Femur (tissue), 1 donor: ENCODE measurements at regions not wholly inside any gene's neighbourhood (a gene's known extent, or its start where the extent isn't known, plus 50 kb on each side); places are given as distances from the start of the nearest gene placed in this dataset.
A peak's percentile ranks its signal among the peaks of the same experiment; 100 is the strongest.
"Not testable (repeated sequence)": the region's sequence is repeated elsewhere in the genome, so short reads cannot be mapped to it uniquely, and the experiment has no call there.

Experiments used
- DNase-seq: peaks from one replicate; pipeline ENCODE4 v3.0.0-alpha.2; 2017

DNA sequence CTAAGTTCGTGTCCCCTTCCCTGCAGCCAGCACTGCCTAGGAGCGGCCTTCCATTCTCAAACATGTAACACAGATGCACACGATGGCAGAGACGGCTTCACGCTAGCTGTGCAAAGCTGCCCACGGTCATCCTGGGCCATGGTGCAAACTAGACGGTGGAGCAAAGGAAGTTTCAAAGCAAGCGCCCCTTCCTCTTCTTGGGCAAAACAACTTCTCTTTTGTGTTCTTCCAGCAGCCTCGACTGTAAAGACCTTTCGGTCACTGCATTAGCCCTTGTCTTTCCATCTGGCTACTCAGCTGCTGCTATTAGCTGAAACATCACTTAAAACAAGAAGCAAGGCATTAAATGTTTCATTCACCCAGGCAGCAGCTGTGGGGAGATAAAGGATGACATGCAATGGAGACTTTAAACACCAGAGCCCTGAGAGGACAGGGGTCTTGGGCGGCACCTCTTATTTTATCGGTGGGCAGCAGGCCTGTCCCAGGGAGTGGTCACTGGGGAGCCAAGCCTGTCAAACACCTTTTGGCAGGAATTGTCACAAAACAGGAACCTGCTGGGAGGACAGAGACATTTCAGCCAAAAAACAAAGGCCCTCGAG lies 214.8 kb downstream of the KLF6 start:
- DNase-seq, result no peak

DNA sequence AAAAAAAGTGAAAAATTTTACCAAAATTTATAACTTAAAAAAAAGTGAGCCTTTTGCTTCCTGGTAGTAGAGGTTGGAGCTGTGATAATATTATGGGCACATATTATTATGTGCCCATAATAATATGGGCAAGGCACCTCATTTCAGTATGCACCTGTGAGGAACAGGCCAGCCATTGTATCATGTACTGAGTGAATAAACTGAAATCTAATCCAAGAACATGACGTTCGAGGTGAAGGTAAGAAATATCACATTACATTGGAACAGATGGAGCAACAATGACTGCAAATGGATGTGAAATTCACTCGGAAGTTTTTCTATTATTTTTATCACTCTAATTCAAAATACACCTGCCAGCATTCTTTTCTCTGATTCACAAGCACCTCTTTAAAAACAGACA lies 216.0 kb downstream of the KLF6 start:
- DNase-seq, result no peak

GRCh38 chr10:3568392-3568791 lies 216.6 kb downstream of the KLF6 start:
- no peak for DNase-seq

DNA sequence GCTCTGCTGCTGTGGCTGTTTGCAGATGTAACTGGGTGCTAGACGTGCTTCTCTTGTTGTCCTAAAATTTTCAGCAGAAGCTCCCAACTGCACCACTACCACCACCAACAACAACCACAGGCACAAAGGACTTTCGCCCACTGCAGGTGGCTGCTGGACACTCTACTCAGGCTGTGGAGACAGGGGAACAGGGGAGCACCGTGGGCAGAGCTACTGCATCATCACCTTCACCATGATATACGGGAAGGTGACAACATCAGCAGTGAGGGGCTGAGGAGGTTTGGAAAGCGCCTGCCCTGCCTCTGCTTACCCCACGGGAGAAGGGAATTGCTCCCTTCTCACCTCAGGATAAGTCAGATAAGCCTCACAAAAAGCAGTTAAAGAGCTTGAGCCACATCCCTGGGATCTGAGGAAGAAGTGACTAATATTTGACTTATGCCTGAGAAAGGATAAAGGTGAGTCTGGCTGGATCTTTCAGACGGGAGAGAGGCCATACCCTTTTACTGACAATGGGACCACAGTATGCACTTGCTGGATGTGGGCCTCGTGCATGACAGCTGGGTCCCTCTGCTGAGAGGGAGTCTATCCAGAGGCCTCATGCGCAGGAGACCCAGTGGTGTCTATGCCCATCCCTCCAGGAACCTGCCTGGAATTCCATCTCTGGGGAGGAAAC lies 217.6 kb downstream of the KLF6 start:
- DNase-seq, result no peak

GRCh38 chr10:3566627-3567026 lies 218.4 kb downstream of the KLF6 start:
- DNase-seq, result no peak

DNA sequence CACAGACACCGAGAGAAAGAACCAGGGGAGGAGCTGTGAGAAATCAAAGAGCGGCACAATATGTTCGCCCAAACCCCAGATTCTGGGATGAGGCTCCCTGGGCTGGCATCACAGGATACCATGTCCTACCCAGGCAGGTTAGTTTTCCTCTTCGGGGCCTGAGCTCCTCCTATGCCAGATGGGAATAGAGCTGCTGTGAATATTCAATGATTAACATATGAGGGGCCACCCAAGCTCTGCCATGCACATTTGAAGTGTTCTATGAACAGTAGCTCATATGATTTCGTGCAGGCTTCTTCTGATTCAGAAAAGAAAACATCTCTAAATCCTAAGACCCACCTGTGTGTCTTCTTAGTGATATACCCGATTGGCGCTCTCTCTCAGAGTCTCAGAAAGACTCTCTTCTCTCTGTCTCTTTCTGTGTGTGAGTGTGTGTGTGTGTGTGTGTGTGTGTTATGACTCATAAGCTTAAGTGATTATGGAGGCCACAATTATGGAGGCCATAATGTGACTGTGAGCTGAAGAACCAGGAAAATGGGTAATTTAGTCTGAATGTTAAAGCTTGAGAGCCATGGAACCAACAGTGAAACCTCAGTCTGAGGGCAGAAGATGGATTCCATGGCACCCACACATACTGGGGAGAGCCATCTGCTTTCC lies 220.5 kb downstream of the KLF6 start:
- no peak for DNase-seq

- DNase-seq, result no peak
These were observed 221.7 kb downstream of the KLF6 start for GRCh38 chr10:3563298-3563697.

- DNase-seq, result not testable (repeated sequence)
These were observed 224.4 kb downstream of the KLF6 start for GRCh38 chr10:3560628-3561027.

DNA sequence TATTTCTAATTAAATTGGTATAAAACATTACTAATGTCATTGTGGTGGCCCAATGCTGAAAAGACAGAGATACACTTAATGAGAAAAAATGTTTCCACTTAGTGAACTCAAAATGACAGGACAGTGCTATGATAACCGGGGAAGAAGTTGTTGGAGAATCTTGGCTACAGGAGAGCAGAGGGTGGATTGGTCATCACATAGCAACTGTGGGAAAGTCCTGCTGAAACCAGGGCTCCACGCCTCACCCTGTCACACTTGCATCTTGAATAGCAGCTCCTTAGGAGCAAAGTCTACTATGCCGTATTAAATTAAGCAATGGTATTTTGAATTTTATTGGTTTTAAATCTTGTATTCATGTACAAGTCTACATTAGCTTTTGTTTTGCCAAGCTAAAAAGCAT lies 225.5 kb downstream of the KLF6 start:
- no peak for DNase-seq

GRCh38 chr10:3559011-3559410 lies 226.0 kb downstream of the KLF6 start:
- DNase-seq, result no peak

GRCh38 chr10:3556191-3557017 lies 228.6 kb downstream of the KLF6 start:
- not testable (repeated sequence) for DNase-seq

GRCh38 chr10:3554121-3554522 lies 230.9 kb downstream of the KLF6 start:
- no peak for DNase-seq

DNA sequence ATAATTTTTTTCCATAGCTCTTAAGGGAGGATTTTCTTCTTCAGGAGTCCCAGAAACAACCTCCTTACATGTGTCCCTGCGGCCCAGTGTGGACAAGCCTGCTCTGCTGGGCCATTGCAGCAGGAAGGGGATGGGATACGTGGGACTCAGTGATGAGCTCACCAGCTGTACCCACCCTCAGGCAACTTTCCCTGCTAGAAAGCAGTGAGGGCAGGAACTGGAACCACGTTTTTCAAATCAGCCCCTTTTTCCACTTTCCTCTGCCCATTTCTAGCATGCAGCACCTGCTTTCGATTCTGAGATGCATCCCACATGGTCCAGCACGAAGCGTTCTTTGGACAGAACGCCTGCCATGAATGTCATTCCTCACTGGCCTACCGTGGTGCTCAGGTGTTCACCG lies 232.7 kb downstream of the KLF6 start:
- no peak for DNase-seq

DNA sequence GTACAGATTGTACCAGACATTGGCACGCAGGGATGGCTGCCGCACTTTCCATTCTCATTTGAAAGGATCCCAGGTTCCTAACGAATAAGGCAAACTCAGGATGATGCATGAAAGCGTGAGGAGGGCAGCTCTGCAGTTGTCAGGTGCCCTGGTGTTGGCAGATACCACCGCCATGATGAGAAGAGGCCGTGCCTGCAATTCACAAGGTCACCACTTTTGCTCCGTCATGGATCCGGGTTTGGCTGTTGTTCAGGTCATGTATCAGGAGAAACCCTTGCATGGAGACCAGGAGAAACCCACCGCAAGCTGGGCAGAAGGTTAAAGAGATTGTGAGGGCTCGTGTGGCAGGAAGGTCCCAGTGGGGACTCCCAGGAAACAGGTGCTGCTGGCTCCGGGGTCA lies 233.2 kb downstream of the KLF6 start:
- DNase-seq, result no peak

DNA sequence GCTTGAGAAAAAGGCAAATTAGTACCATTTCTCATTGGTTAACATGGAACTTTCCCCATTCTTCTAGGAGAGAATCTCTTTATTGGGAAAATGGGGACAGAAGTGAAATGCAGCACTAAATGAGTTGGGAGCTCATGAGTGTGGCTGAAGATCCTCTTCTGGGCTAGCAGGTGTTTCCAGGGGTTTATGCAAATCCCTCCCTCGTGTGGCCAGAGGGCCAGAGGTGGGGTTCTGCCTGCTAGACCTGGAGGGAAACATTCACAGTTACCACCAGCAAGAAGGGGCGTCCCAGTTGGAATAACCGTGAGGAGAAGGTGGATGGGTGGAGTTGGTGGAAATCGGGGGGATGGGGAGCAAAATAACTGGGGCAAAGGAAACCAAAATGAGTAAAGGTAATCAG lies 235.9 kb downstream of the KLF6 start:
- DNase-seq, result no peak

GRCh38 chr10:3548702-3549101 lies 236.3 kb downstream of the KLF6 start:
- no peak for DNase-seq

- DNase-seq, result no peak
These were observed 236.9 kb downstream of the KLF6 start for GRCh38 chr10:3548076-3548475.

DNA sequence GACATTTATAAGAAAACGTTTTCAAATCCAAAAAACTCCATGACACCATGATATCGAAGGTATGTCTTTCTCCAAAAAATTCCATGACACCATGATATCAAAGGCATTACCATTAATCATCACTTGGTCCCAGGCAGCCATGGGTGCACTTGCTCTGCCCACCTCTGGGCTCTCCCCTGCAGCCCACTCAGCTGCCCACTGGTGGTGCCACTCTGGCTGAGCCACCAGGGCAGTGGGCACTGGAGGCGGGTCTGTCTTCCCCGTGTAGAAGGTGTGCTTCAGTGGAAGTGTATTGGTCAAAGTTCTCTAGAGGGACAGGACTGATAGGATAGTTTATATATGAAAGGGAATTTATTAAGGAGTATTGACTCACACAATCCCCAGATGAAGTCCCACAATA lies 240.4 kb downstream of the KLF6 start:
- no peak for DNase-seq

- no peak for DNase-seq
These were observed 242.8 kb downstream of the KLF6 start for GRCh38 chr10:3542185-3542611.

DNA sequence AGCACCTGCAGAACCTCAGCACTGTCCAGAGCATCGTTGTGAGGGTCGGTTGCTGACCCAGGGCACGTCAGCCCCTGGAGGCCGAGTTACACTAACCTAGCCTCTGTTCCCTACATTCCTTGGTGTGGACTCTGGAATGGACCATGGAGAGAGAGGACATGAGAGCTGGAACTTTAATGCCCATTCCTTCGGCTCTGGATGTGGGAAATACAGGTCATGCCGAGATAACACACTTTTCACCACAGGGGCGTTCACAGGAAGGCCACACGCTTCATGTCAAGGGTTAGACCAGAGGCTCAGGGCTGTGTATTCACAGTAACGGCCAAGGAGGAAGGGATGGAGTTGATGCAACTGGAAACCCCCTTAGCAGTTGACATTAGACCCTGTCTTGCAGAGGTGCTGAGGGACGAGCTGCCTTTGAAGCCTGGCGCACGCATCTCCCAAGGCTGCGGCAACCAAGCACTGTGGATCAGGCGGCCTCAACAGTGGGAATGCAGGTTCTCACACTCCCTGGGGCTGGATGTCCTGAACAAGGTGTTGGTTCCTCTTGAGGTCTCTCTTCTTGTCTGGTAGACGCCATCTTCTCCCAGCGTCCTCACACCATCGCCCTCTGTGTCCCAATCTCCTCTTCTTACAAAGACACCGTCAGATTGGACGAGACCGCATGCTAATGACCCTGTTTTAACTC lies 245.2 kb downstream of the KLF6 start:
- DNase-seq, result no peak

DNA sequence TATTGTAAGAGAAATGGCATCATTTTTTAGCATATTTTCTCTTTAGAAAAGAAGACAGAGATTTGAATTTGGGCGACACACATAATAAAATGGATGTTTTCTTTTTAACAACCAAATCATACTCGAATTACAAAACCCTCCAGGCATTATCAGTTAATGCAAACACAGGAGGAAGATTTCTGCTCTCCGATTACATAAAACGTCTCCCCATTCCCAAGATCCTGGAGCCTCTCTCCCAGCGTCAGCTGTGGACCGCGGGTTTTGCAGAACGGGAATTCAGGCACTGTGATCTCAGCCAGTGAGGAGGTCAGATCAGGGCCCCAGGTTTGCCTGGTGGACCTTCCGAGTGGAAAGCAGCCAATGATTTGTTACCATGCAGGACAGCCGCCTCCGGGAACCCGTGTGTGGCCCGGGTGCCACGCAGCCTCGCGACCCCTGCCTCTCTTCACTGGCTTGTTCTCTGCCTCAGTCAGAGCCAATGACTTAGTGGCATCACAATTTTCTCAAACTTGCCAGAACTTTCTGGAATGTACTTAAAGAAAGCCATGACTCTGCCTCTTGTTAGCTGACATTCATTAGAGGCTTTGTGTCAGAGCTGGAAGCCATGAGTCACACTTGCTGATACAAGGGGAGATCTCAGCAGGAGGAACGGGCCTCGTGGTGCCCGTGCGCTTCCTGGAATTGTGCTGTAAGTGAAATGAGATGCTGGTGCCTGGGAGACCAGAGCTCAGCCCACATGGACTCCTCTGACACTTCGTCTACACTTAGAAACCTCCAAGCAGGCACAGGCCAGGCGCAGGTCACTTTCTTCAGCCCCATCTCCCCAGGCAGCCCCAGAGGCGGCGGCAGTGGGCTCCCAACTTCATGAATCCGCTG lies 246.1 kb downstream of the KLF6 start:
- DNase-seq, result peak; percentile 43

DNA sequence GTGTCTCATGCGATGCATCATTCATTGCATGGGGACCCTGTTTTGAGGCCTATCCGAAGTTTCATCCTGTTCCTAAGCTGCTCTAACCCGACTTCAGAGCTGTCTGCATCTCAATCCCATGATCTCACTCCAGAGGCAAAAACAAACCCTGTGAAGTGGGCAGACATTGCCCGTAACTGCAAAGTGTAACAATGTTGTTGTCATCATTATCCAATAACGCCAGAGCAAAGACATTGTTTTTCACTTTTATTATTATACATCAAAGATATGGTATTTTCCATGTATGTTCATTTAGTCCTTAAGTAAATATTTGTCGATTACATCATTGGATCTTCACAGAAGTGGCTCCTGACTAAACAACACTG lies 246.7 kb downstream of the KLF6 start:
- DNase-seq, result no peak
